ENCODE measurements at regions not wholly inside any gene's neighbourhood (a gene's known extent, or its start where the extent isn't known, plus 50 kb on each side); places are given as distances from the start of the nearest gene placed in this dataset.

DNA sequence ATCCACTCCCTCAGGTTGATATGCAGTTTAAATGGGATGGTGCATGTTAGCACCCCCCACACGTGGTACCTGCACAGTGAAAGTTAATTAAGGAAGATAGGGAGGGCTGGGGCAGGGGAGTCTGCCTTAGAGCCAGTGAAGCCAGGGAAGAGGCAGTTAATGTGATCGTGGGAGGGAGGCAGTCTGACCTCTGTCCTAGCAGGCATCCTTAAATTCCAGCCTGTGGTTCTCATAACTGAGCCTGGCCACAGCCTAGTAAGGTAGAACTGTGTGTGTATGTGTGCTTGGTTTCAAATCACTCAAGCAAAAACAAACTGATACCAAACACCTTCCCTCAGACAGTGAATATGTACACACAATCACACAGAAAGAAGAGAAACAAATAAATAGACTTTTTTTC lies 319.1 kb upstream of the TLE3 start:
- no peak for ATAC-seq
- intact Hi-C loops (cut with DNase I): no loop called here
- no peaks in the 10 kb centered on the region for H3K9me3 ChIP-seq
- TF ChIP-seq, protein P1, sequence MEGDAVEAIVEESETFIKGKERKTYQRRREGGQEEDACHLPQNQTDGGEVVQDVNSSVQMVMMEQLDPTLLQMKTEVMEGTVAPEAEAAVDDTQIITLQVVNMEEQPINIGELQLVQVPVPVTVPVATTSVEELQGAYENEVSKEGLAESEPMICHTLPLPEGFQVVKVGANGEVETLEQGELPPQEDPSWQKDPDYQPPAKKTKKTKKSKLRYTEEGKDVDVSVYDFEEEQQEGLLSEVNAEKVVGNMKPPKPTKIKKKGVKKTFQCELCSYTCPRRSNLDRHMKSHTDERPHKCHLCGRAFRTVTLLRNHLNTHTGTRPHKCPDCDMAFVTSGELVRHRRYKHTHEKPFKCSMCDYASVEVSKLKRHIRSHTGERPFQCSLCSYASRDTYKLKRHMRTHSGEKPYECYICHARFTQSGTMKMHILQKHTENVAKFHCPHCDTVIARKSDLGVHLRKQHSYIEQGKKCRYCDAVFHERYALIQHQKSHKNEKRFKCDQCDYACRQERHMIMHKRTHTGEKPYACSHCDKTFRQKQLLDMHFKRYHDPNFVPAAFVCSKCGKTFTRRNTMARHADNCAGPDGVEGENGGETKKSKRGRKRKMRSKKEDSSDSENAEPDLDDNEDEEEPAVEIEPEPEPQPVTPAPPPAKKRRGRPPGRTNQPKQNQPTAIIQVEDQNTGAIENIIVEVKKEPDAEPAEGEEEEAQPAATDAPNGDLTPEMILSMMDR (IDR thresholded peaks at IDR 0.05): no peak
- no peak for TF ChIP-seq POLR2A (IDR thresholded peaks at IDR 0.05)
- 50% methylated on average over 2 of the region's 2 CpGs for WGBS (ENCODE audit: insufficient coverage, low coverage, low lambda C conversion rate, missing lambda C conversion rate)
- peaks cover 0 to 15% (median 6%) of the 10 kb centered on the region in 4 donors for H3K4me1 ChIP-seq
- H3K4me3 ChIP-seq: no peak overlapping the region
- H3K27ac ChIP-seq: no peak overlapping the region
- H3K36me3 ChIP-seq: no peaks in the 10 kb centered on the region
- DNase-seq: no peak
- no peaks in the 10 kb centered on the region for H3K27me3 ChIP-seq

DNA sequence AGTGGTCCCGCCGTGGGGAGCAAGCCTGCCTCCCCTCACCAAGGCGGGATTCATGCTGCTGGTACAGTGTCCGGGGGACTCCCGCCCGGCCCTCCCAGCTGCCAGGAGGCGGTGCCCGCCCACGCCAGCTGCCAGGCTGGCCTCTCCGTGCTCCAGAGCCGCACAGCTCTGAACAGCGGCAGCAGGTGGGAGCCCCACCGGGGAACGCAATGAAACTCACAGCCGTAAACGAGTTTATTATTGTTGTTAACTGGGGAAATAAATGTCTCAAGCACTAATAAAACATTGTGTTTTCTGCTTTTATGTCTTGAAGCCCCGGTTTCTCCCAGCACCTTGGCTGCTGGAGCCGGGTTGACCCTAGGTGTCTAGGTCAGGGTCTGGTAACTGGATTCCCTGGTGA lies 317.7 kb upstream of the TLE3 start:
- no peaks in the 10 kb centered on the region for H3K36me3 ChIP-seq
- intact Hi-C loops (cut with DNase I): no loop called here

DNA sequence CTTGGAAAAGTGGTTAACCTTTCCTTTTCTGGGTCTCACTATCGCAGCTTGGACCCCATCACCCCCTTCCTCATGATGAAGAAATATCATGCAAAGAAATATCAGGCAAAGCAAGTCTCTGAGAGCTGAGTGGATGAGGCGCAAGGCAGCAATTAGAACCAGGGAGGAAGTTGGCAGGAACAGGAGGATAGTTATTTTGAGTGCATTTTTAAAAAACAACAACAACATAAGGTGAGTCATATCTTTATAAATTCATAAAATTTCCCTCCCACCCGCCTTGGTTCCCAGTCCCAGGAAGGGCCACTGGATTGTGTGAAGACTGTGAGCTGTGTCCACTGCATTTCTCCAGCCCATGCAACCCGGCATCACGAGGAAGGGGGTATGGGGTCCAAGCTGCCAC lies 316.9 kb upstream of the TLE3 start:
- H3K4me1 ChIP-seq: no peaks in the 10 kb centered on the region
- H3K27ac ChIP-seq: no peak overlapping the region
- ATAC-seq: no peak
- no peaks in the 10 kb centered on the region for H3K36me3 ChIP-seq
- WGBS (ENCODE audit: insufficient coverage, low coverage, low lambda C conversion rate, missing lambda C conversion rate): 88% methylated on average over 5 of the region's 5 CpGs
- TF ChIP-seq POLR2A (IDR thresholded peaks at IDR 0.05): no peak
- TF ChIP-seq, protein P1 (IDR thresholded peaks at IDR 0.05): no peak
- no peaks in the 10 kb centered on the region for H3K27me3 ChIP-seq
- intact Hi-C loops (cut with DNase I): no loop called here
- no peak overlapping the region for H3K4me3 ChIP-seq
- H3K9me3 ChIP-seq: no peaks in the 10 kb centered on the region
- DNase-seq: no peak

More for the DNA sequence above, 317.7 kb upstream of the TLE3 start:
- TF ChIP-seq, protein P1 (IDR thresholded peaks at IDR 0.05): no peak
- no peak for TF ChIP-seq POLR2A (IDR thresholded peaks at IDR 0.05)
- no peaks in the 10 kb centered on the region for H3K9me3 ChIP-seq
- no peak overlapping the region for H3K4me3 ChIP-seq
- no peak for DNase-seq
- peaks cover 0 to 3% (median under 1%) of the 10 kb centered on the region in 4 donors for H3K4me1 ChIP-seq
- no peaks in the 10 kb centered on the region for H3K27me3 ChIP-seq
- ATAC-seq: no peak
- no peak overlapping the region for H3K27ac ChIP-seq
- WGBS (ENCODE audit: insufficient coverage, low coverage, low lambda C conversion rate, missing lambda C conversion rate): 95% methylated on average over 4 of the region's 18 CpGs

DNA sequence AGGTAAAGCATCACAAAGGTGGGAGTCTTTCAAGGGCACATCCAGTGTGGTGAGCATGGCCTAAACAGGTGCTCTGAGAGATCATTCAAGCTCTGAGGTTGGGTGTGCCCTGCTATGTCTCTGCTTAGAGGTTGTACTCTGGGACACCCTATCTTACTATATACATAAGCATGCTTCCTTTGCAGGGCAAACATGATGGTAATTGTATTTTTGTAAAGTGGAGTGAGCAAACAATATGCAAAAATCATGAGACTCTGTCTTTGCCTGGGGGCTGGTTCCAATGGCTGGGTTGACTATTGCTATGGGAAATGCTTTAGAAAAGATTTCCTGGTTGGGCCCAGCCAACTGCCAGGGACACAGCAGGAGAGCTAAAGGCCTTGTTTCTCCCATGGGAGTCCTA lies 315.1 kb upstream of the TLE3 start:
- no peaks in the 10 kb centered on the region for H3K4me1 ChIP-seq
- no peak overlapping the region for H3K4me3 ChIP-seq
- no peak for ATAC-seq
- H3K36me3 ChIP-seq: no peaks in the 10 kb centered on the region
- H3K27me3 ChIP-seq: no peaks in the 10 kb centered on the region
- no peak for DNase-seq
- H3K27ac ChIP-seq: no peak overlapping the region
- intact Hi-C loops (cut with DNase I): no loop called here
- TF ChIP-seq, protein P1 (IDR thresholded peaks at IDR 0.05): no peak
- no peak for TF ChIP-seq POLR2A (IDR thresholded peaks at IDR 0.05)
- no peaks in the 10 kb centered on the region for H3K9me3 ChIP-seq
